ENCODE measurements at regions not wholly inside any gene's neighbourhood (a gene's known extent, or its start where the extent isn't known, plus 50 kb on each side); places are given as distances from the start of the nearest gene placed in this dataset.

- TF ChIP-seq, protein P1, sequence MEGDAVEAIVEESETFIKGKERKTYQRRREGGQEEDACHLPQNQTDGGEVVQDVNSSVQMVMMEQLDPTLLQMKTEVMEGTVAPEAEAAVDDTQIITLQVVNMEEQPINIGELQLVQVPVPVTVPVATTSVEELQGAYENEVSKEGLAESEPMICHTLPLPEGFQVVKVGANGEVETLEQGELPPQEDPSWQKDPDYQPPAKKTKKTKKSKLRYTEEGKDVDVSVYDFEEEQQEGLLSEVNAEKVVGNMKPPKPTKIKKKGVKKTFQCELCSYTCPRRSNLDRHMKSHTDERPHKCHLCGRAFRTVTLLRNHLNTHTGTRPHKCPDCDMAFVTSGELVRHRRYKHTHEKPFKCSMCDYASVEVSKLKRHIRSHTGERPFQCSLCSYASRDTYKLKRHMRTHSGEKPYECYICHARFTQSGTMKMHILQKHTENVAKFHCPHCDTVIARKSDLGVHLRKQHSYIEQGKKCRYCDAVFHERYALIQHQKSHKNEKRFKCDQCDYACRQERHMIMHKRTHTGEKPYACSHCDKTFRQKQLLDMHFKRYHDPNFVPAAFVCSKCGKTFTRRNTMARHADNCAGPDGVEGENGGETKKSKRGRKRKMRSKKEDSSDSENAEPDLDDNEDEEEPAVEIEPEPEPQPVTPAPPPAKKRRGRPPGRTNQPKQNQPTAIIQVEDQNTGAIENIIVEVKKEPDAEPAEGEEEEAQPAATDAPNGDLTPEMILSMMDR (IDR thresholded peaks at IDR 0.05): no peak
- no peak for TF ChIP-seq POLR2A (IDR thresholded peaks at IDR 0.05)
These were observed 106.6 kb upstream of the CXADR start for GRCh38 chr21:17406202-17406601.
